NCI-H526 (cell line): ENCODE measurements at regions not wholly inside any gene's neighbourhood (a gene's known extent, or its start where the extent isn't known, plus 50 kb on each side); places are given as distances from the start of the nearest gene placed in this dataset.

Source experiments
- DNase-seq, 2 experiments: peaks; one replicate each; lab custom pipeline; 2025; lab: John Stamatoyannopoulos, UW

- DNase-seq, result no peak
These were observed 196.0 kb downstream of the URB2 start for GRCh38 chr1:229822026-229822425.

GRCh38 chr1:229825042-229825441 lies 199.0 kb downstream of the URB2 start:
- DNase-seq, result no peak

- no peak for DNase-seq
These were observed 202.4 kb downstream of the URB2 start for GRCh38 chr1:229828461-229828860.

- DNase-seq, result no peak
These were observed 206.6 kb downstream of the URB2 start for GRCh38 chr1:229832695-229833094.

GRCh38 chr1:229834230-229834629 lies 208.2 kb downstream of the URB2 start:
- DNase-seq, result no peak

- peak in 1 of 2 experiments; percentile 39 for DNase-seq
These were observed 209.2 kb downstream of the URB2 start for GRCh38 chr1:229835226-229835625.

GRCh38 chr1:229836324-229836723 lies 210.3 kb downstream of the URB2 start:
- DNase-seq, result no peak

- no peak for DNase-seq
These were observed 212.2 kb downstream of the URB2 start for GRCh38 chr1:229838204-229838603.

- DNase-seq, result no peak
These were observed 213.8 kb downstream of the URB2 start for GRCh38 chr1:229839800-229840199.

- no peak for DNase-seq
These were observed 215.2 kb downstream of the URB2 start for GRCh38 chr1:229841230-229841629.

- DNase-seq, result no peak
These were observed 216.5 kb downstream of the URB2 start for GRCh38 chr1:229842302-229843255.

- peak in 1 of 2 experiments; percentile 39 for DNase-seq
These were observed 217.7 kb downstream of the URB2 start for GRCh38 chr1:229843627-229844238.

GRCh38 chr1:229844675-229845074 lies 218.6 kb downstream of the URB2 start:
- peak; percentile 27 to 57 for DNase-seq

GRCh38 chr1:229845410-229846138 lies 219.5 kb downstream of the URB2 start:
- DNase-seq, result no peak

GRCh38 chr1:229846351-229846750 lies 220.3 kb downstream of the URB2 start:
- no peak for DNase-seq

- DNase-seq, result peak; percentile 10 to 44
These were observed 218.0 kb upstream of the GALNT2 start for GRCh38 chr1:229848752-229849677.

- DNase-seq, result no peak
These were observed 215.5 kb upstream of the GALNT2 start for GRCh38 chr1:229851511-229851910.

- no peak for DNase-seq
These were observed 213.3 kb upstream of the GALNT2 start for GRCh38 chr1:229853751-229854150.

- no peak for DNase-seq
These were observed 212.4 kb upstream of the GALNT2 start for GRCh38 chr1:229854620-229855019.

- no peak for DNase-seq
These were observed 210.9 kb upstream of the GALNT2 start for GRCh38 chr1:229856009-229856650.

GRCh38 chr1:229857585-229857984 lies 209.5 kb upstream of the GALNT2 start:
- no peak for DNase-seq
